Omental fat pad (tissue), 3 donors: ENCODE measurements at regions not wholly inside any gene's neighbourhood (a gene's known extent, or its start where the extent isn't known, plus 50 kb on each side); places are given as distances from the start of the nearest gene placed in this dataset.

ENCODE experiments used
- ATAC-seq: fragments of 150-250 bp; one replicate; pipeline ENCODE4 v1.9.1; 2016; ENCODE audit warnings: mild to moderate bottlenecking, moderate library complexity; ENCODE audit not compliant: low FRiP score
- DNase-seq: peaks from one replicate; pipeline ENCODE4 v3.0.0-alpha.2; 2019; ENCODE audit warnings: low spot score
- TF ChIP-seq, protein P1 (sequence below), 3 donors: fragments of 450-650 bp; IDR thresholded peaks; one replicate each; pipeline ENCODE4 v1.5.1; 2016 to 2017; ENCODE audit warnings: antibody characterized with exemption in 3 of 3, mild to moderate bottlenecking in 3 of 3, moderate library complexity in 2 of 3

- TF ChIP-seq, protein P1, sequence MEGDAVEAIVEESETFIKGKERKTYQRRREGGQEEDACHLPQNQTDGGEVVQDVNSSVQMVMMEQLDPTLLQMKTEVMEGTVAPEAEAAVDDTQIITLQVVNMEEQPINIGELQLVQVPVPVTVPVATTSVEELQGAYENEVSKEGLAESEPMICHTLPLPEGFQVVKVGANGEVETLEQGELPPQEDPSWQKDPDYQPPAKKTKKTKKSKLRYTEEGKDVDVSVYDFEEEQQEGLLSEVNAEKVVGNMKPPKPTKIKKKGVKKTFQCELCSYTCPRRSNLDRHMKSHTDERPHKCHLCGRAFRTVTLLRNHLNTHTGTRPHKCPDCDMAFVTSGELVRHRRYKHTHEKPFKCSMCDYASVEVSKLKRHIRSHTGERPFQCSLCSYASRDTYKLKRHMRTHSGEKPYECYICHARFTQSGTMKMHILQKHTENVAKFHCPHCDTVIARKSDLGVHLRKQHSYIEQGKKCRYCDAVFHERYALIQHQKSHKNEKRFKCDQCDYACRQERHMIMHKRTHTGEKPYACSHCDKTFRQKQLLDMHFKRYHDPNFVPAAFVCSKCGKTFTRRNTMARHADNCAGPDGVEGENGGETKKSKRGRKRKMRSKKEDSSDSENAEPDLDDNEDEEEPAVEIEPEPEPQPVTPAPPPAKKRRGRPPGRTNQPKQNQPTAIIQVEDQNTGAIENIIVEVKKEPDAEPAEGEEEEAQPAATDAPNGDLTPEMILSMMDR (IDR thresholded peaks at IDR 0.05): no peak
- ATAC-seq (no peak), DNase-seq (no peak)
Measured at GRCh38 chr20:48535556-48535955, 292.2 kb downstream of the PREX1 start.

- ATAC-seq (no peak), DNase-seq (no peak)
- TF ChIP-seq, protein P1 (IDR thresholded peaks at IDR 0.05): no peak
Measured at GRCh38 chr20:48532028-48532427, 295.8 kb downstream of the PREX1 start.

DNA sequence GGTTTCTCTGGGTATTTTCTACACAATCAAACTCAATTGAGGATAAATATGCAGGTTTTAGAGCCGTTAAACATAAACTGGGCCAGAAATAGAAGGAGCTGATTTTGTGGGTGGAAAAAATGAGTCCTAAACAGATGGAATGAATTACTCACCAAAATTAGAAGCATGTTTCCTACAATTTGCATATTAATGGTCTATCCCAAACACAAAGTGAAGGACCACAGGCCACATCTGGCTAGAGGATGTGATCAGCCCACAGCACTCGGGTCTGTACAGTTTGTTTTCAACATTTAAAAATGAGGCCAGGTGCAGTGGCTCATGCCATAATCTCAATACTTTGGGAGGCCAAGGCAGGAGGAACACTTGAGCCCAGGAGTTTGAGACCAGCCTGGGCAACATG lies 296.3 kb downstream of the PREX1 start:
- ATAC-seq (no peak), DNase-seq (no peak)
- TF ChIP-seq, protein P1 (IDR thresholded peaks at IDR 0.05): no peak

DNA sequence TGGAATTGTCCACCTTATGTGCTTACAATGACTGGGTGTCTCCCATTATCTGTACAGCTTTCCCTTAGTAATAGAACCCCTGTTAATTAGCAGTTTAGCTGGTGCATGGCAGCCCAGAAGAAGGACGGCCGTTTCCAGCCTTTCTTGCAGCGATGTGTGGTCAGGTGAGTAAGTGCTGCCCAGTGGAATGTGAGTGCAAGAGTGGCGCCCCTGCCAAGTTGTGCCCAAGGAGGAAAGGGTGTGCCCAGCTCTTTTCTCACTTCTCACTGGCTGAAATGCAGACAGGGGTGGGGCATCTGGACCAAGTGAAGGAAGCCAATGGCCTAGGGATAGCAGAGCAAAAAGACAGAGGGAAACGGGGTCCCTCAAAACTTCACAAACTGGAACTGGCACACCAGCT lies 296.8 kb downstream of the PREX1 start:
- TF ChIP-seq, protein P1 (IDR thresholded peaks at IDR 0.05): no peak
- DNase-seq (no peak), ATAC-seq (no peak)

DNA sequence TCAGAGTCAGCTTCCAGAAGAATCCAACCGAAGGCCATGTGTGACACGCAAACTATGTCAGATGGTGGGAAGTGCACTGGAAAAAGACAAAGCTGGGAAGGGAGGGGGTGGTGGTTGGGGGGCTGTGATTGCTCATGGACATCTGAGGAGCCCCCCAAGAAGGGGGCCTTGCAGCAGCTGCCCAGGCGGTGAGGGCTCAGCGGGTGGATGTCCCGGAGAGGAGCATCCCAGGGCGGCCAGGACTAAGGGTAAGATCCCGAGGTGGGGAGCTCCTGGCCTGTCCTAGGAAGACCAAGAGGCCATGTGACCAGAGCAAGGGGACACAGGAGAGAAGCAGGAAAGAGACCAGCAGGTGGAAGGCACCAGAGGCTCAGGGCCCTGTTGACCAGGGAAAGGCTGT lies 299.5 kb downstream of the PREX1 start:
- DNase-seq: no peak
- TF ChIP-seq, protein P1 (IDR thresholded peaks at IDR 0.05): no peak
- no peak for ATAC-seq

DNA sequence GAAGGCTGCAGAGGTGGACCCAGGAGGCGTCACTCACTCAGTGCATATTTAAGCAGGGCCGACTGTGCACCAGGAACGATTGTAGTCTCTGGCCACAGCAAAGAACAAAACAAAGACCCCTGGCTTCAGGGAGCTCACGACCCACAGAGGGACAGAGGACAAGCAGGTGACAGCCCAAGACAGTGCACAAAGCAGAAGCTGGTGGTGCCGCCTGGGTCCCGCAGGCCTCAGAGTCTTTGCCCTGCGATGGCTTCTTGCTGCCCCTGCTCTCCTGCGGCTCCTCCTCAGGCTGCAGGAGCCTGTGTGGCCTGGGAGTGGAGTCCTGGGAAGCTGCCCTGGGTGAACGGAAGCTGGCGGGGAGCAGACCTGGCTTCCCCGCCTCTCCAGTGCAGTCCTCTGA lies 300.0 kb downstream of the PREX1 start:
- no peak for DNase-seq
- TF ChIP-seq, protein P1 (IDR thresholded peaks at IDR 0.05): no peak
- no peak for ATAC-seq

DNA sequence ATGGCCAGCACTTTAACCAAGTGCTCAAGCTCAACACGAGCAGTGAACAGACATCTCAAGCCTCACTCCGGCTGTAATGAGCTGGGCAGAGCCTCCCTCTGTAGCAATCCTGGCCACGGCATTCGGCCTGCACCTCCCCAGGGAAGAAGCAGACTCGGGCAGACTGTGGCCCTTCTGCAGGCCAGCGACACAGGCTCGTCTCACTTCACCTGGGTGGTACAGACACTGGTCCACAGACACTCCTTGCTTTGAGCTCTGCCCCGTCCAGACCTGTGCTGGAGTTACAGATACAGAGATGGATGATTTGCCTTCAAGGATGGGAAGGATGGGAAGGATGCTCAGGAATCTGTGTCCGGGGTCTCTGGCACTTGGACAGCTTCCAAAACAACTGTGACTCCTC lies 300.9 kb downstream of the PREX1 start:
- no peak for DNase-seq
- ATAC-seq: no peak
- TF ChIP-seq, protein P1 (IDR thresholded peaks at IDR 0.05): no peak
